Cardiac fibroblast (primary cell): ENCODE measurements at regions not wholly inside any gene's neighbourhood (a gene's known extent, or its start where the extent isn't known, plus 50 kb on each side); places are given as distances from the start of the nearest gene placed in this dataset.

Experiments
- DNase-seq, 2 donors: peaks; one replicate each; pipeline versions ENCODE4 v3.0.0 to v3.0.0-alpha.2; 2010; ENCODE audit warnings: low read depth in 2 of 2
- H3K4me3 ChIP-seq, 2 donors: replicated peaks in 1 of 2; 1 replicate in 1 of 2; 2 replicates in 1 of 2; pipeline ENCODE4 v1.5.1; 2011; ENCODE audit warnings: low read depth in 2 of 2, low read length in 2 of 2, mild to moderate bottlenecking in 2 of 2, moderate library complexity in 1 of 2
- CTCF ChIP-seq: IDR thresholded peaks from one replicate; pipeline ENCODE4 v1.5.1; 2011; ENCODE audit warnings: low read depth, mild to moderate bottlenecking, low read length, inconsistent platforms

- no peak for DNase-seq
- TF ChIP-seq CTCF = no peak
- H3K4me3 ChIP-seq = no peak overlapping the region
These were observed 373.5 kb downstream of the KCNJ2 start for GRCh38 chr17:70542876-70543275.

GRCh38 chr17:70544317-70544716 lies 375.0 kb downstream of the KCNJ2 start:
- no peak overlapping the region for H3K4me3 ChIP-seq
- TF ChIP-seq CTCF = no peak
- no peak for DNase-seq

- DNase-seq = peak; percentile 66 to 72
- peak; percentile 26 for TF ChIP-seq CTCF
- H3K4me3 ChIP-seq = no peak overlapping the region
These were observed 383.1 kb downstream of the KCNJ2 start for GRCh38 chr17:70552230-70552981.

GRCh38 chr17:70552982-70553334 lies 383.6 kb downstream of the KCNJ2 start:
- no peak for DNase-seq
- H3K4me3 ChIP-seq = no peak overlapping the region
- TF ChIP-seq CTCF = no peak

DNA sequence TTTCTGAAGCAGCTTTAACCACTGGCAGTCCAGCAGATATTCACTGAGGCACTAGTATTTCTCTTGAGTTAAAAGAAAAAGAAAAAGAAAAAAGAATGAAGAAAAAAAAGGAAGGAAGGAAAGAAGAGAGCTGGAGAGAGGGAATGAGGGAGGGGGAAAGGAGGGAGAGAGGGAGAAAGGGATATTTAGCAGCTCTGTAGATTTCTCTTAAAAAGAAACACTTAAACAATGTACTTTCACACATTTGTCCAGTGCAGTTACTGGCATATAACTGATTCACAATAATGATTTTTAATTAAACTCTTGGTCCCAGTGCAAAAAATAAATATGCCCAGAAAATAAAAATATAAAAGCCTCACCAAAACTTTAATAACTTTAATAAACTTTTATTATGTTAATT lies 386.4 kb downstream of the KCNJ2 start:
- TF ChIP-seq CTCF = no peak
- DNase-seq = no peak
- no peak overlapping the region for H3K4me3 ChIP-seq

GRCh38 chr17:70558821-70559220 lies 389.5 kb downstream of the KCNJ2 start:
- peak in 1 of 2 donors; percentile 13 for DNase-seq
- TF ChIP-seq CTCF = no peak
- no peak overlapping the region for H3K4me3 ChIP-seq

GRCh38 chr17:70560471-70560870 lies 391.1 kb downstream of the KCNJ2 start:
- TF ChIP-seq CTCF = no peak
- H3K4me3 ChIP-seq = no peak overlapping the region
- no peak for DNase-seq
